ENCODE measurements at regions not wholly inside any gene's neighbourhood (a gene's known extent, or its start where the extent isn't known, plus 50 kb on each side); places are given as distances from the start of the nearest gene placed in this dataset.

DNA sequence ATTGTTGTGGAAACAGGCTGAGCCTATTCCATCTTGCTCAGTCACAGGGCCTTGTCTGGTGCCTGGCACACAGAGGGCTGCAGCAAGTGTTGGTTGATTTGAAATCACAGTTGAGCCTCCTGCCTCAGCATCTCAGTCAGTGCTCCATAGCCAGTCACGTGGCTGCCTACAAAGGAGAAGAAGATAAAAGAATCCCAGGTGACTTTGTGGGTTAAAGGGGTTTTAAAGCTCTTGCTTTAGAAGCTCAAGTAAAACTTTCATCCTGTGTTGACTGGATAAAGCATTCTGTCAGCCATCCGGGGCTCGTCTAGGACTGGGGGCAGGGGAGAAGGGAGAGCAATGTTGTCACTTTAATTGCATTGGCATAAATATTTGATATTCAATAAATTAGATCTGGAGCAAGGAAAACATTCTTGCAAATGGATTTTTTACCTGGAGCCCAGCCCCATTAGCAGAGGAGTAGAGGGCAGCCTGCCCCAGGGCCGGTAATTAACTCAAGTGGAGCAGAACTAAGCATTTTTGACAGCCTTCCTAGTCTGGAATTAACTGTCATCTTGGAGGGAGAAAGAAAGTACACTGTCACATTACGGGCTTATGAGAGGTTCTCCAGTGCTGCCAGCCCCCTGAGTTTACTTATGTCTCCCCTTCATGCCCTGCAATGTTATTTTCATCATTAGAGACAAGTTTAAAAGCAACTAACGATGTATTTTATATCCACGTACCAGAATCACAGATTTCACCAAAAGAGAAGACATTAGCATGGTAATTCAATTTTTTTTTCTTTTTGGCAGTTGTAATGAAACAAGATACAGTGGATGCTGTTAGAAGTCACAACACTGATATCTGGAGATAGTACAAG, 71.7 kb upstream of the GTSF1L start:
- Histone ChIP-seq H3K9me1 (ENCODE audit: insufficient read depth, low read length) (peaks cover 6% of the 10 kb centered on the region; the same call in 1 of the 2 replicates), H4K5ac (ENCODE audit: low read depth, low read length) (no peak overlapping the region), H4K8ac (ENCODE audit: low read depth in 2 of 2, low read length in 2 of 2) (no peak overlapping the region), H4K91ac (ENCODE audit: insufficient read depth, low read depth, low read length) (no peak overlapping the region), H3K4me1 (ENCODE audit: control insufficient read depth, insufficient read depth, low read length) (peaks cover 3% of the 10 kb centered on the region; the same call in 1 of the 2 replicates), H3K23ac (ENCODE audit: low read depth, low read length) (no peak overlapping the region), H3K4ac (ENCODE audit: low read depth, low read length) (no peak overlapping the region), H3K9ac (ENCODE audit: low read depth, low read length) (no peak overlapping the region), H3K14ac (replicated peaks; ENCODE audit: low read depth, low read length) (no peak overlapping the region), H3K36me3 (ENCODE audit: control insufficient read depth, insufficient read depth, low read length) (no peaks in the 10 kb centered on the region), H3K79me1 (ENCODE audit: low read depth in 1 of 2, low read length in 2 of 2) (no peaks in the 10 kb centered on the region), H3K56ac (ENCODE audit: extremely low read depth, insufficient read depth, low read length) (no peak overlapping the region), H4K20me1 (ENCODE audit: insufficient read depth, low read length) (no peaks in the 10 kb centered on the region), H3K27me3 (ENCODE audit: control insufficient read depth, insufficient read depth, low read length) (0 out of 2 replicates have a peak, but pooled peaks cover 2% of the 10 kb centered on the region), H2AFZ (replicated peaks; ENCODE audit: low read length, poor library complexity) (peak overlapping the region; percentile 12), H3K4me2 (ENCODE audit: low read depth, low read length) (no peak overlapping the region), H2BK120ac (ENCODE audit: low read depth, low read length) (no peak overlapping the region), H2BK20ac (ENCODE audit: low read depth, low read length) (no peak overlapping the region), H3K9me3 (ENCODE audit: control insufficient read depth, insufficient read depth, low read length) (peaks cover 2% of the 10 kb centered on the region; the same call in 1 of the 2 replicates), H2AK5ac (ENCODE audit: low read depth, low read length) (no peak overlapping the region), H3K27ac (ENCODE audit: insufficient read depth, low read length) (no peak overlapping the region), H3K4me3 (ENCODE audit: insufficient read depth, low read depth, low read length) (no peak overlapping the region), H3K18ac (ENCODE audit: low read depth, low read length) (no peak overlapping the region), H2BK5ac (ENCODE audit: low read depth, low read length, poor library complexity, severe bottlenecking) (no peak overlapping the region), H2AK9ac (replicated peaks; ENCODE audit: low read depth, low read length, poor library complexity) (no peak overlapping the region), H2BK15ac (ENCODE audit: low read depth, low read length) (no peak overlapping the region)
- no peak for DNase-seq
- TF ChIP-seq, protein P1, sequence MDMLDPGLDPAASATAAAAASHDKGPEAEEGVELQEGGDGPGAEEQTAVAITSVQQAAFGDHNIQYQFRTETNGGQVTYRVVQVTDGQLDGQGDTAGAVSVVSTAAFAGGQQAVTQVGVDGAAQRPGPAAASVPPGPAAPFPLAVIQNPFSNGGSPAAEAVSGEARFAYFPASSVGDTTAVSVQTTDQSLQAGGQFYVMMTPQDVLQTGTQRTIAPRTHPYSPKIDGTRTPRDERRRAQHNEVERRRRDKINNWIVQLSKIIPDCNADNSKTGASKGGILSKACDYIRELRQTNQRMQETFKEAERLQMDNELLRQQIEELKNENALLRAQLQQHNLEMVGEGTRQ (IDR thresholded peaks at IDR 0.05; ENCODE audit: low read depth, low read length): no peak
- TF ChIP-seq MAZ (IDR thresholded peaks at IDR 0.05; ENCODE audit: borderline replicate concordance, low read depth, low read length): no peak
- TF ChIP-seq RAD21 (IDR thresholded peaks at IDR 0.05; ENCODE audit: low read length): no peak
- no peak for TF ChIP-seq RFX5 (IDR thresholded peaks at IDR 0.05; ENCODE audit: low read depth, low read length)
- no peak for TF ChIP-seq NFE2L2 (IDR thresholded peaks at IDR 0.05; ENCODE audit: low read depth, low read length)
- TF ChIP-seq, protein P2, sequence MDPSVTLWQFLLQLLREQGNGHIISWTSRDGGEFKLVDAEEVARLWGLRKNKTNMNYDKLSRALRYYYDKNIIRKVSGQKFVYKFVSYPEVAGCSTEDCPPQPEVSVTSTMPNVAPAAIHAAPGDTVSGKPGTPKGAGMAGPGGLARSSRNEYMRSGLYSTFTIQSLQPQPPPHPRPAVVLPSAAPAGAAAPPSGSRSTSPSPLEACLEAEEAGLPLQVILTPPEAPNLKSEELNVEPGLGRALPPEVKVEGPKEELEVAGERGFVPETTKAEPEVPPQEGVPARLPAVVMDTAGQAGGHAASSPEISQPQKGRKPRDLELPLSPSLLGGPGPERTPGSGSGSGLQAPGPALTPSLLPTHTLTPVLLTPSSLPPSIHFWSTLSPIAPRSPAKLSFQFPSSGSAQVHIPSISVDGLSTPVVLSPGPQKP (IDR thresholded peaks at IDR 0.05; ENCODE audit: borderline replicate concordance, low read depth, low read length): no peak
- TF ChIP-seq MXI1 (IDR thresholded peaks at IDR 0.05; ENCODE audit: borderline replicate concordance, low read depth, low read length): no peak
- no peak for TF ChIP-seq RCOR1 (IDR thresholded peaks at IDR 0.05; ENCODE audit: insufficient replicate concordance, low read length)
- TF ChIP-seq FOS (IDR thresholded peaks at IDR 0.05; ENCODE audit: low read depth, low read length): no peak
- no peak for TF ChIP-seq CTCF (conservative IDR thresholded peaks at IDR 0.05; ENCODE audit: low read depth, low read length)
- POLR2A ChIA-PET (ENCODE audit: unreplicated experiment): interaction anchor here (0.6 kb wide), 2 partner anchors 47 to 924 kb away, joined by 6 to 10 read pairs; no protein-coding TSS in a partner anchor
- intact Hi-C loops (cut with micrococcal nuclease) (no loop called here), in situ Hi-C loops (cut with MboI; ENCODE audit: low sequenced_read_pairs) (no loop called here), dilution Hi-C loops (cut with HindIII; ENCODE audit: low sequenced_read_pairs, unreplicated experiment) (no loop called here)
- WGBS, 2 experiments (ENCODE audit: extremely low coverage in 2 of 2, insufficient read length in 1 of 2): 50% methylated on average over 1 of the region's 7 CpGs; no CpG with 5 or more reads in 1 of the 2 experiments
- ATAC-seq (ENCODE audit: low read depth): no peak
- BruUV-seq (replicated peaks): no TSS peak
- CTCF ChIA-PET: no interaction called here
